K562 (cell line): ENCODE measurements at regions not wholly inside any gene's neighbourhood (a gene's known extent, or its start where the extent isn't known, plus 50 kb on each side); places are given as distances from the start of the nearest gene placed in this dataset.

Experiments
- ATAC-seq: fragments of 200-7000 bp; cut with Tn5 transposase; 3 replicates; pipeline ENCODE4 v1.9.1; 2020; ENCODE audit warnings: moderate library complexity
- BruUV-seq: library from RNA; stranded (reverse); fragments of 400-500 nt; replicated peaks from 2 replicates; lab custom pipeline; 2021; lab: Mats Ljungman, UMichigan
- CTCF ChIA-PET: fragments of 300-600 bp; formaldehyde crosslinking; extraction: SDS; loops from one replicate; lab custom pipeline; 2021; ENCODE audit warnings: low intra/inter-chr PET ratio; lab: Yijun Ruan, JAX
- POLR2A ChIA-PET: fragments of 300-600, 350-650 bp; sonication (Branson Sonifier 250); formaldehyde crosslinking; extraction: SDS; loops from one replicate; lab custom pipeline; 2021; ENCODE audit warnings: antibody characterized with exemption, inconsistent platforms; lab: Yijun Ruan, JAX
- DNase-seq, 4 experiments: peaks; one replicate each; pipeline versions ENCODE4 v3.0.0 to v3.0.0-alpha.2; 2011 to 2018; ENCODE audit warnings: low spot score in 3 of 4, mixed read lengths in 3 of 4; ENCODE audit errors: extremely low read depth in 1 of 4
- FAIRE-seq: peaks from 2 replicates; lab custom pipeline; 2011; peaks lifted over from hg19 to GRCh38; lab: Jason Lieb, UNC
- H2AFZ ChIP-seq: 2 replicates; pipeline ENCODE4 v1.6.0; 2011; ENCODE audit warnings: low read depth, low read length, control low read depth, inconsistent platforms
- H3K27ac ChIP-seq: fragments of 200-600 bp; 3 replicates; pipeline ENCODE4 v1.8.0; 2011; ENCODE audit warnings: low read depth, mild to moderate bottlenecking, control low read depth, inconsistent platforms, low read length, moderate library complexity, mixed read lengths; ENCODE audit errors: extremely low read depth
- H3K27me3 ChIP-seq, 2 experiments: fragments of 300-600 bp in 1 of 2; 2 replicates in 1 of 2; 3 replicates in 1 of 2; pipeline versions ENCODE4 v1.6.0 to v1.8.0; 2011; ENCODE audit warnings: inconsistent platforms in 2 of 2, low read length in 2 of 2, mild to moderate bottlenecking in 1 of 2, mixed read lengths in 1 of 2, moderate library complexity in 1 of 2; ENCODE audit not compliant: control insufficient read depth in 2 of 2, insufficient read depth in 2 of 2
- H3K36me3 ChIP-seq: fragments of 300-600 bp; 3 replicates; pipeline ENCODE4 v1.8.0; 2011; ENCODE audit warnings: mild to moderate bottlenecking, low read length, inconsistent platforms; ENCODE audit not compliant: control insufficient read depth, insufficient read depth
- H3K4me1 ChIP-seq, 2 experiments: fragments of 200-600 bp in 1 of 2; replicated peaks in 1 of 2; 2 replicates in 1 of 2; 3 replicates in 1 of 2; pipeline versions ENCODE4 v1.5.1 to v1.8.0; 2011; ENCODE audit warnings: inconsistent platforms in 2 of 2, low read length in 2 of 2, mild to moderate bottlenecking in 1 of 2, mixed read lengths in 1 of 2, moderate library complexity in 1 of 2; ENCODE audit not compliant: control insufficient read depth in 2 of 2, insufficient read depth in 2 of 2
- H3K4me2 ChIP-seq: 2 replicates; pipeline ENCODE4 v1.6.1; 2011; ENCODE audit warnings: low read length, control low read depth, inconsistent platforms, mixed read lengths; ENCODE audit not compliant: insufficient read depth
- H3K4me3 ChIP-seq: fragments of 200-600 bp; sonication (generic), shearing (Covaris generic); 2 replicates; pipeline ENCODE4 v1.5.1; 2016; ENCODE audit warnings: control low read depth, inconsistent platforms
- H3K79me2 ChIP-seq: fragments of 200-600 bp; 3 replicates; pipeline ENCODE4 v1.8.0; 2011; ENCODE audit warnings: low read length, inconsistent platforms; ENCODE audit not compliant: control insufficient read depth, insufficient read depth
- H3K9ac ChIP-seq, 2 experiments: 2 replicates each; pipeline versions ENCODE4 v1.6.0 to v1.6.1; 2011; ENCODE audit warnings: low read depth in 2 of 2, low read length in 2 of 2, control low read depth in 1 of 2, inconsistent platforms in 1 of 2, mild to moderate bottlenecking in 1 of 2, mixed read lengths in 1 of 2; ENCODE audit not compliant: insufficient read depth in 1 of 2
- H3K9me1 ChIP-seq: one replicate; pipeline ENCODE4 v1.6.0; 2011; ENCODE audit warnings: inconsistent platforms, mild to moderate bottlenecking, low read length, moderate library complexity; ENCODE audit not compliant: control insufficient read depth, insufficient read depth
- H3K9me3 ChIP-seq: replicated peaks from 2 replicates; pipeline ENCODE4 v1.5.1; 2011; ENCODE audit warnings: low read depth, low read length, inconsistent platforms; ENCODE audit not compliant: control insufficient read depth, insufficient read depth
- H4K20me1 ChIP-seq: replicated peaks from 2 replicates; pipeline ENCODE4 v1.6.1; 2011; ENCODE audit warnings: low read length, inconsistent platforms, mixed read lengths; ENCODE audit not compliant: control insufficient read depth, insufficient read depth
- MAFG ChIP-seq: fragments of 450-650 bp; conservative IDR thresholded peaks from 2 replicates; pipeline ENCODE4 v1.6.1; 2016; ENCODE audit warnings: missing genetic modification characterization, missing compliant biosample characterization
- PYGO2 ChIP-seq: fragments of 450-650 bp; IDR thresholded peaks from 2 replicates; pipeline ENCODE4 v1.6.1; 2016; ENCODE audit warnings: mild to moderate bottlenecking, missing genetic modification characterization, moderate library complexity, missing compliant biosample characterization
- SMC3 ChIP-seq: conservative IDR thresholded peaks from 2 replicates; pipeline ENCODE4 v1.6.1; 2011; ENCODE audit warnings: low read depth, low read length, improper control_type of control experiment; ENCODE audit not compliant: insufficient read depth
- SPI1 ChIP-seq: IDR thresholded peaks from 2 replicates; pipeline ENCODE4 v1.6.1; 2011; ENCODE audit warnings: low read depth, low read length, control low read depth, borderline replicate concordance
- TGIF2 ChIP-seq: sonication (generic); formaldehyde crosslinking; IDR thresholded peaks from 2 replicates; pipeline ENCODE4 v1.8.1; 2022; ENCODE audit warnings: mild to moderate bottlenecking, missing genetic modification reagents, moderate library complexity
- ZNF23 ChIP-seq: fragments of 250-450 bp; sonication (Bioruptor Pico); IDR thresholded peaks from 2 replicates; pipeline ENCODE4 v1.4.0; 2020; ENCODE audit warnings: mild to moderate bottlenecking
- ZNF354B ChIP-seq: fragments of 250-450 bp; sonication (Bioruptor Pico); IDR thresholded peaks from 2 replicates; pipeline ENCODE4 v1.4.0; 2020
- ZNF41 ChIP-seq: fragments of 250-450 bp; sonication (Bioruptor Pico); conservative IDR thresholded peaks from 2 replicates; pipeline ENCODE4 v1.4.0; 2020; ENCODE audit warnings: mild to moderate bottlenecking
- WGBS: fragments of 100-300 bp; shearing (Covaris generic); methylation state at CpG from one replicate; pipeline ENCODE4 v1.1.6; 2016; ENCODE audit warnings: low coverage, mixed read lengths; ENCODE audit not compliant: insufficient coverage; ENCODE audit errors: missing lambda C conversion rate; 5-methylcytosine and 5-hydroxymethylcytosine counted together
- in situ Hi-C: fragments of 300-500 bp; cut with MboI; formaldehyde crosslinking; loops from 4 replicates; pipeline ENCODE4 v1.15.0; 2018; ENCODE audit warnings: inconsistent platforms, mixed read lengths
- intact Hi-C: fragments of 100-400 bp; cut with micrococcal nuclease; formaldehyde crosslinking; loops from 2 replicates; pipeline ENCODE4 v1.14.2; 2022
- TF ChIP-seq, protein P1 (sequence below): fragments of 250-450 bp; sonication (Bioruptor Pico); IDR thresholded peaks from 2 replicates; pipeline ENCODE4 v1.5.1; 2021; ENCODE audit warnings: mild to moderate bottlenecking
- TF ChIP-seq, protein P2 (sequence below), 2 experiments: fragments of 450-650 bp; IDR thresholded peaks; 2 replicates each; pipeline ENCODE4 v1.6.1; 2016
- TF ChIP-seq, protein P3 (sequence below): fragments of 450-650 bp; IDR thresholded peaks from 2 replicates; pipeline ENCODE4 v1.6.1; 2016; ENCODE audit warnings: missing biosample characterization, missing genetic modification characterization

GRCh38 chr4:78667764-78668163, 108.4 kb upstream of the BMP2K start:
- Histone ChIP-seq H3K4me3 (no peak overlapping the region), H3K4me1 (peaks cover 28 to 69% of the 10 kb centered on the region in 2 experiments), H3K9me1 (no peaks in the 10 kb centered on the region), H3K9me3 (0 out of 2 replicates have a peak, but pooled peaks cover 2% of the 10 kb centered on the region), H2AFZ (peak overlapping the region; percentile 33), H3K27ac (no peak overlapping the region), H3K9ac (no peak overlapping the region), H3K4me2 (no peak overlapping the region), H3K79me2 (no peaks in the 10 kb centered on the region), H4K20me1 (no peaks in the 10 kb centered on the region), H3K27me3 (no peaks in the 10 kb centered on the region), H3K36me3 (no peaks in the 10 kb centered on the region)
- intact Hi-C loops (loop anchor here (2.0 kb wide), 1 partner anchor 17 kb away; no protein-coding TSS in a partner anchor), in situ Hi-C loops (no loop called here)
- ATAC-seq, result no peak
- DNase-seq, result no peak
- no TSS peak for BruUV-seq
- TF ChIP-seq, protein P1, sequence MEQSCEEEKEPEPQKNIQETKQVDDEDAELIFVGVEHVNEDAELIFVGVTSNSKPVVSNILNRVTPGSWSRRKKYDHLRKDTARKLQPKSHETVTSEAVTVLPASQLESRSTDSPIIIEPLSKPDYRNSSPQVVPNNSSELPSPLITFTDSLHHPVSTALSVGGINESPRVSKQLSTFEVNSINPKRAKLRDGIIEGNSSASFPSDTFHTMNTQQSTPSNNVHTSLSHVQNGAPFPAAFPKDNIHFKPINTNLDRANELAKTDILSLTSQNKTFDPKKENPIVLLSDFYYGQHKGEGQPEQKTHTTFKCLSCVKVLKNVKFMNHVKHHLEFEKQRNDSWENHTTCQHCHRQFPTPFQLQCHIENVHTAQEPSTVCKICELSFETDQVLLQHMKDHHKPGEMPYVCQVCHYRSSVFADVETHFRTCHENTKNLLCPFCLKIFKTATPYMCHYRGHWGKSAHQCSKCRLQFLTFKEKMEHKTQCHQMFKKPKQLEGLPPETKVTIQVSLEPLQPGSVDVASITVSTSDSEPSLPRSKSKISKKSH, result no peak
- peak; percentile 39; the same call in 1 of the 2 replicates for TF ChIP-seq SPI1
- ChIA-PET POLR2A (interaction anchor here (1.4 to 1.9 kb wide), 2 partner anchors 9 to 19 kb away, joined by 4 to 6 read pairs; no protein-coding TSS in a partner anchor), CTCF (no interaction called here)
- 41% methylated on average over 2 of the region's 2 CpGs for whole genome bisulfite sequencing
- no peak for FAIRE-seq

DNA sequence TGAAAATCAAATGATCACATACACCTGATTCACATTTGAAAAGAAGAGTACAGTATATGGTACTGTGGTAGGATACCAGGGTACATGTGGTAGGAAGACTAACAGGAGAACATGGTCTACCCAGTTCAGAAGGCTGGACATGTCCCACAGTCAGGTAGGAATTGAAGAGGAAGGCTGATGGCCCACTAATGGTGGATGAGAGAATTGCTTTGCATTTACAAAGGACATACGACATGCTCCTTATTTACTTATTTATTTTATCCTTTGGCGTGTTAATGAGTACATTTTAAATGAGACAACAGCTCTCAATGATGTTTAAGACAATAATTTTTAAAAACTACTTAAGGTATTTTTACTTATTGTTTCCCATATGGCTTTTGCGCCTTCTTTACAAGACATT, 106.7 kb upstream of the BMP2K start:
- Histone ChIP-seq H3K9me3 (0 out of 2 replicates have a peak, but pooled peaks cover 2% of the 10 kb centered on the region), H3K27me3 (no peaks in the 10 kb centered on the region), H3K36me3 (no peaks in the 10 kb centered on the region), H2AFZ (peak overlapping the region; percentile 78), H4K20me1 (no peaks in the 10 kb centered on the region), H3K9ac (no peak overlapping the region), H3K9me1 (no peaks in the 10 kb centered on the region), H3K4me2 (0 out of 2 replicates have a peak overlapping the region, but pooled peaks have one; percentile 1), H3K4me3 (no peak overlapping the region), H3K27ac (peak overlapping the region; percentile 20; the same call in 2 of the 3 replicates), H3K79me2 (no peaks in the 10 kb centered on the region), H3K4me1 (peaks cover 22 to 60% of the 10 kb centered on the region in 2 experiments)
- DNase-seq, result peak in 2 of 4 experiments; percentile 61 to 78
- POLR2A ChIA-PET, result interaction anchor here (1.1 to 1.9 kb wide), 4 partner anchors 8 to 18 kb away, joined by 3 to 6 read pairs (median 5); no protein-coding TSS in a partner anchor
- FAIRE-seq, result peak; percentile 68
- peak; percentile 87 for ATAC-seq
- in situ Hi-C loops, result no loop called here
- 18% methylated on average over 3 of the region's 3 CpGs for WGBS
- no TSS peak for BruUV-seq
- intact Hi-C loops, result loop anchor here (2.0 kb wide), 1 partner anchor 19 kb away; no protein-coding TSS in a partner anchor
- CTCF ChIA-PET, result no interaction called here
- TF ChIP-seq TGIF2 (CRISPR knock-in tag), result no peak
- TF ChIP-seq, protein P2, sequence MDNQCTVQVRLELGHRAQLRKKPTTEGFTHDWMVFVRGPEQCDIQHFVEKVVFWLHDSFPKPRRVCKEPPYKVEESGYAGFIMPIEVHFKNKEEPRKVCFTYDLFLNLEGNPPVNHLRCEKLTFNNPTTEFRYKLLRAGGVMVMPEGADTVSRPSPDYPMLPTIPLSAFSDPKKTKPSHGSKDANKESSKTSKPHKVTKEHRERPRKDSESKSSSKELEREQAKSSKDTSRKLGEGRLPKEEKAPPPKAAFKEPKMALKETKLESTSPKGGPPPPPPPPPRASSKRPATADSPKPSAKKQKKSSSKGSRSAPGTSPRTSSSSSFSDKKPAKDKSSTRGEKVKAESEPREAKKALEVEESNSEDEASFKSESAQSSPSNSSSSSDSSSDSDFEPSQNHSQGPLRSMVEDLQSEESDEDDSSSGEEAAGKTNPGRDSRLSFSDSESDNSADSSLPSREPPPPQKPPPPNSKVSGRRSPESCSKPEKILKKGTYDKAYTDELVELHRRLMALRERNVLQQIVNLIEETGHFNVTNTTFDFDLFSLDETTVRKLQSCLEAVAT (IDR thresholded peaks at IDR 0.05), result 0 out of 4 replicates have a peak, but pooled peaks of 1 of the 2 experiments have one; percentile 18
- TF ChIP-seq, protein P3, sequence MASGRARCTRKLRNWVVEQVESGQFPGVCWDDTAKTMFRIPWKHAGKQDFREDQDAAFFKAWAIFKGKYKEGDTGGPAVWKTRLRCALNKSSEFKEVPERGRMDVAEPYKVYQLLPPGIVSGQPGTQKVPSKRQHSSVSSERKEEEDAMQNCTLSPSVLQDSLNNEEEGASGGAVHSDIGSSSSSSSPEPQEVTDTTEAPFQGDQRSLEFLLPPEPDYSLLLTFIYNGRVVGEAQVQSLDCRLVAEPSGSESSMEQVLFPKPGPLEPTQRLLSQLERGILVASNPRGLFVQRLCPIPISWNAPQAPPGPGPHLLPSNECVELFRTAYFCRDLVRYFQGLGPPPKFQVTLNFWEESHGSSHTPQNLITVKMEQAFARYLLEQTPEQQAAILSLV (tag), result no peak
- no peak for TF ChIP-seq ZNF23 (CRISPR knock-in tag)
- TF ChIP-seq MAFG, result no peak
- no peak for TF ChIP-seq ZNF41 (CRISPR knock-in tag)
- TF ChIP-seq PYGO2, result no peak
- TF ChIP-seq SMC3, result 0 out of 2 replicates have a peak, but pooled peaks have one; percentile 19
- no peak for TF ChIP-seq ZNF354B (CRISPR knock-in tag)
